K562 (cell line): ENCODE measurements at regions not wholly inside any gene's neighbourhood (a gene's known extent, or its start where the extent isn't known, plus 50 kb on each side); places are given as distances from the start of the nearest gene placed in this dataset.

Source experiments
- ATAC-seq: fragments of 200-7000 bp; cut with Tn5 transposase; 3 replicates; pipeline ENCODE4 v1.9.1; 2020; ENCODE audit warnings: moderate library complexity
- BruUV-seq: library from RNA; stranded (reverse); fragments of 400-500 nt; replicated peaks from 2 replicates; lab custom pipeline; 2021; lab: Mats Ljungman, UMichigan
- CTCF ChIA-PET: fragments of 300-600 bp; formaldehyde crosslinking; extraction: SDS; loops from one replicate; lab custom pipeline; 2021; ENCODE audit warnings: low intra/inter-chr PET ratio; lab: Yijun Ruan, JAX
- POLR2A ChIA-PET: fragments of 300-600, 350-650 bp; sonication (Branson Sonifier 250); formaldehyde crosslinking; extraction: SDS; loops from one replicate; lab custom pipeline; 2021; ENCODE audit warnings: antibody characterized with exemption, inconsistent platforms; lab: Yijun Ruan, JAX
- DNase-seq, 4 experiments: peaks; one replicate each; pipeline versions ENCODE4 v3.0.0 to v3.0.0-alpha.2; 2011 to 2018; ENCODE audit warnings: low spot score in 3 of 4, mixed read lengths in 3 of 4; ENCODE audit errors: extremely low read depth in 1 of 4
- FAIRE-seq: peaks from 2 replicates; lab custom pipeline; 2011; peaks lifted over from hg19 to GRCh38; lab: Jason Lieb, UNC
- H2AFZ ChIP-seq: 2 replicates; pipeline ENCODE4 v1.6.0; 2011; ENCODE audit warnings: low read depth, low read length, control low read depth, inconsistent platforms
- H3K27ac ChIP-seq: fragments of 200-600 bp; 3 replicates; pipeline ENCODE4 v1.8.0; 2011; ENCODE audit warnings: low read depth, mild to moderate bottlenecking, control low read depth, inconsistent platforms, low read length, moderate library complexity, mixed read lengths; ENCODE audit errors: extremely low read depth
- H3K27me3 ChIP-seq, 2 experiments: fragments of 300-600 bp in 1 of 2; 2 replicates in 1 of 2; 3 replicates in 1 of 2; pipeline versions ENCODE4 v1.6.0 to v1.8.0; 2011; ENCODE audit warnings: inconsistent platforms in 2 of 2, low read length in 2 of 2, mild to moderate bottlenecking in 1 of 2, mixed read lengths in 1 of 2, moderate library complexity in 1 of 2; ENCODE audit not compliant: control insufficient read depth in 2 of 2, insufficient read depth in 2 of 2
- H3K36me3 ChIP-seq: fragments of 300-600 bp; 3 replicates; pipeline ENCODE4 v1.8.0; 2011; ENCODE audit warnings: mild to moderate bottlenecking, low read length, inconsistent platforms; ENCODE audit not compliant: control insufficient read depth, insufficient read depth
- H3K4me1 ChIP-seq, 2 experiments: fragments of 200-600 bp in 1 of 2; replicated peaks in 1 of 2; 2 replicates in 1 of 2; 3 replicates in 1 of 2; pipeline versions ENCODE4 v1.5.1 to v1.8.0; 2011; ENCODE audit warnings: inconsistent platforms in 2 of 2, low read length in 2 of 2, mild to moderate bottlenecking in 1 of 2, mixed read lengths in 1 of 2, moderate library complexity in 1 of 2; ENCODE audit not compliant: control insufficient read depth in 2 of 2, insufficient read depth in 2 of 2
- H3K4me2 ChIP-seq: 2 replicates; pipeline ENCODE4 v1.6.1; 2011; ENCODE audit warnings: low read length, control low read depth, inconsistent platforms, mixed read lengths; ENCODE audit not compliant: insufficient read depth
- H3K4me3 ChIP-seq: fragments of 200-600 bp; sonication (generic), shearing (Covaris generic); 2 replicates; pipeline ENCODE4 v1.5.1; 2016; ENCODE audit warnings: control low read depth, inconsistent platforms
- H3K79me2 ChIP-seq: fragments of 200-600 bp; 3 replicates; pipeline ENCODE4 v1.8.0; 2011; ENCODE audit warnings: low read length, inconsistent platforms; ENCODE audit not compliant: control insufficient read depth, insufficient read depth
- H3K9ac ChIP-seq, 2 experiments: 2 replicates each; pipeline versions ENCODE4 v1.6.0 to v1.6.1; 2011; ENCODE audit warnings: low read depth in 2 of 2, low read length in 2 of 2, control low read depth in 1 of 2, inconsistent platforms in 1 of 2, mild to moderate bottlenecking in 1 of 2, mixed read lengths in 1 of 2; ENCODE audit not compliant: insufficient read depth in 1 of 2
- H3K9me1 ChIP-seq: one replicate; pipeline ENCODE4 v1.6.0; 2011; ENCODE audit warnings: inconsistent platforms, mild to moderate bottlenecking, low read length, moderate library complexity; ENCODE audit not compliant: control insufficient read depth, insufficient read depth
- H3K9me3 ChIP-seq: replicated peaks from 2 replicates; pipeline ENCODE4 v1.5.1; 2011; ENCODE audit warnings: low read depth, low read length, inconsistent platforms; ENCODE audit not compliant: control insufficient read depth, insufficient read depth
- H4K20me1 ChIP-seq: replicated peaks from 2 replicates; pipeline ENCODE4 v1.6.1; 2011; ENCODE audit warnings: low read length, inconsistent platforms, mixed read lengths; ENCODE audit not compliant: control insufficient read depth, insufficient read depth
- CTCF ChIP-seq, 3 experiments: IDR thresholded peaks in 2 of 3; conservative IDR thresholded peaks in 1 of 3; 2 replicates each; pipeline ENCODE4 v1.5.1; 2011 to 2012; ENCODE audit warnings: low read length in 3 of 3, mild to moderate bottlenecking in 3 of 3, control low read depth in 2 of 3, improper control_type of control experiment in 1 of 3, inconsistent platforms in 1 of 3, low read depth in 1 of 3, mixed read lengths in 1 of 3, moderate library complexity in 1 of 3; ENCODE audit not compliant: insufficient read depth in 2 of 3
- HSF4 ChIP-seq: fragments of 250-450 bp; sonication (Bioruptor Pico); IDR thresholded peaks from 2 replicates; pipeline ENCODE4 v2.1.2; 2022; ENCODE audit warnings: mild to moderate bottlenecking, moderate library complexity, borderline replicate concordance
- WGBS: fragments of 100-300 bp; shearing (Covaris generic); methylation state at CpG from one replicate; pipeline ENCODE4 v1.1.6; 2016; ENCODE audit warnings: low coverage, mixed read lengths; ENCODE audit not compliant: insufficient coverage; ENCODE audit errors: missing lambda C conversion rate; 5-methylcytosine and 5-hydroxymethylcytosine counted together
- in situ Hi-C: fragments of 300-500 bp; cut with MboI; formaldehyde crosslinking; loops from 4 replicates; pipeline ENCODE4 v1.15.0; 2018; ENCODE audit warnings: inconsistent platforms, mixed read lengths
- intact Hi-C: fragments of 100-400 bp; cut with micrococcal nuclease; formaldehyde crosslinking; loops from 2 replicates; pipeline ENCODE4 v1.14.2; 2022

GRCh38 chr2:18455236-18455862, 105.1 kb downstream of the RDH14 start:
- H3K79me2 ChIP-seq: no peaks in the 10 kb centered on the region
- no TSS peak for BruUV-seq
- H4K20me1 ChIP-seq: no peaks in the 10 kb centered on the region
- H3K9me3 ChIP-seq: no peaks in the 10 kb centered on the region
- H3K27me3 ChIP-seq: no peaks in the 10 kb centered on the region
- in situ Hi-C loops (no loop called here), intact Hi-C loops (no loop called here)
- no peaks in the 10 kb centered on the region for H3K4me1 ChIP-seq
- 0 out of 3 replicates have a peak, but pooled peaks have one; percentile 44 for ATAC-seq
- H3K4me3 ChIP-seq: no peak overlapping the region
- no peak overlapping the region for H3K9ac ChIP-seq
- no peak overlapping the region for H2AFZ ChIP-seq
- no peaks in the 10 kb centered on the region for H3K9me1 ChIP-seq
- POLR2A ChIA-PET: no interaction called here
- no peak for TF ChIP-seq HSF4 (CRISPR knock-in tag)
- TF ChIP-seq CTCF (IDR thresholded peaks at IDR 0.05 in 2 of 3, conservative IDR thresholded peaks at IDR 0.05 in 1 of 3; ENCODE audit: insufficient read depth in 2 of 3, low read depth in 1 of 3, low read length in 3 of 3): peak in 2 of 3 experiments; percentile 28 to 32; a peak in 1 of 6 replicates
- TF ChIP-seq, all 486 proteins: peak for 1
- WGBS: 0% methylated on average over 5 of the region's 5 CpGs
- FAIRE-seq (no peak), DNase-seq (no peak)
- CTCF ChIA-PET: no interaction called here
- no peaks in the 10 kb centered on the region for H3K36me3 ChIP-seq
- H3K4me2 ChIP-seq: no peak overlapping the region
- no peak overlapping the region for H3K27ac ChIP-seq
